A549 (cell line): ENCODE measurements at regions not wholly inside any gene's neighbourhood (a gene's known extent, or its start where the extent isn't known, plus 50 kb on each side); places are given as distances from the start of the nearest gene placed in this dataset.

ENCODE experiments used
- ATAC-seq, 2 experiments: fragments of 200-7000 bp in 1 of 2; fragments of >200 bp in 1 of 2; cut with Nextera tagmentation in 1 of 2; cut with Tn5 transposase in 1 of 2; 3 replicates each; pipeline versions ENCODE4 v1.8.0 to v1.9.1; 2018 to 2020; ENCODE audit warnings: mild to moderate bottlenecking in 1 of 2, moderate library complexity in 1 of 2
- CTCF ChIA-PET: fragments of 300-600 bp; sonication (Branson Sonifier 250); formaldehyde crosslinking; extraction: SDS; loops from one replicate; lab custom pipeline; 2021; ENCODE audit warnings: antibody characterized with exemption, inconsistent platforms; lab: Yijun Ruan, JAX
- POLR2A ChIA-PET: fragments of 350-600 bp; formaldehyde crosslinking; extraction: SDS; loops from one replicate; lab custom pipeline; 2021; ENCODE audit warnings: antibody characterized with exemption, inconsistent platforms; lab: Yijun Ruan, JAX
- DNase-seq, 2 experiments: peaks; one replicate each; pipeline versions ENCODE4 v3.0.0 to v3.0.0-alpha.2; 2011 to 2016; ENCODE audit warnings: low read depth in 1 of 2, low spot score in 1 of 2
- FAIRE-seq: peaks from 2 replicates; lab custom pipeline; 2011; peaks lifted over from hg19 to GRCh38; lab: Jason Lieb, UNC
- H3K27ac ChIP-seq, 2 experiments: fragments of >200 bp; sonication (Bioruptor Twin); formaldehyde crosslinking; 3 replicates each; pipeline ENCODE4 v1.5.1; 2016 to 2017
- H3K4me1 ChIP-seq: fragments of >200 bp; sonication (Bioruptor Twin); formaldehyde crosslinking; 3 replicates; pipeline ENCODE4 v1.6.1; 2016
- H3K4me2 ChIP-seq: fragments of >200 bp; sonication (Bioruptor Twin); formaldehyde crosslinking; 3 replicates; pipeline ENCODE4 v1.6.1; 2016
- H3K4me3 ChIP-seq: fragments of >200 bp; sonication (Bioruptor Twin); formaldehyde crosslinking; 3 replicates; pipeline ENCODE4 v1.5.1; 2016
- H3K9me3 ChIP-seq: fragments of >200 bp; sonication (Bioruptor Twin); formaldehyde crosslinking; 3 replicates; pipeline ENCODE4 v1.6.1; 2016
- BCL3 ChIP-seq: fragments of >200 bp; sonication (Bioruptor Twin); formaldehyde crosslinking; IDR thresholded peaks from 3 replicates; pipeline ENCODE4 v1.6.1; 2016
- BHLHE40 ChIP-seq: IDR thresholded peaks from 2 replicates; pipeline ENCODE4 v1.6.1; 2012; ENCODE audit warnings: low read depth, low read length, inconsistent platforms
- CHD2 ChIP-seq: fragments of 150-350 bp; IDR thresholded peaks from 2 replicates; pipeline ENCODE4 v1.6.1; 2014; ENCODE audit warnings: low read length; ENCODE audit not compliant: partially characterized antibody
- EHMT2 ChIP-seq: fragments of 200-600 bp; sonication (generic); IDR thresholded peaks from 2 replicates; pipeline ENCODE4 v1.6.1; 2016; ENCODE audit warnings: antibody characterized with exemption, low read depth, mild to moderate bottlenecking, moderate library complexity
- ELK1 ChIP-seq: fragments of 150-350 bp; IDR thresholded peaks from 2 replicates; pipeline ENCODE4 v1.6.1; 2014; ENCODE audit warnings: low read depth, mild to moderate bottlenecking, low read length
- EP300 ChIP-seq, 2 experiments: fragments of >200 bp; sonication (Bioruptor Twin); formaldehyde crosslinking; IDR thresholded peaks; 2 replicates in 1 of 2; 3 replicates in 1 of 2; pipeline ENCODE4 v1.6.1; 2016 to 2017
- ESRRA ChIP-seq: fragments of 150-350 bp; IDR thresholded peaks from 2 replicates; pipeline ENCODE4 v1.6.1; 2014; ENCODE audit warnings: mild to moderate bottlenecking, low read length, borderline replicate concordance
- FOXS1 ChIP-seq: fragments of 250-450 bp; sonication (Bioruptor Pico); IDR thresholded peaks from 2 replicates; pipeline ENCODE4 v1.5.0; 2020; ENCODE audit warnings: mild to moderate bottlenecking, moderate library complexity
- HDAC2 ChIP-seq: fragments of 200-600 bp; sonication (generic); IDR thresholded peaks from 2 replicates; pipeline ENCODE4 v1.6.1; 2016
- HEYL ChIP-seq: fragments of 250-450 bp; sonication (Bioruptor Pico); IDR thresholded peaks from 2 replicates; pipeline ENCODE4 v1.8.0; 2021; ENCODE audit warnings: mild to moderate bottlenecking, moderate library complexity
- HMGXB4 ChIP-seq: fragments of 250-450 bp; sonication (Bioruptor Pico); IDR thresholded peaks from 2 replicates; pipeline ENCODE4 v1.5.0; 2021; ENCODE audit warnings: mild to moderate bottlenecking, moderate library complexity, borderline replicate concordance
- HOXA7 ChIP-seq: fragments of 250-450 bp; sonication (Bioruptor Pico); IDR thresholded peaks from 2 replicates; pipeline ENCODE4 v1.5.0; 2020; ENCODE audit warnings: mild to moderate bottlenecking, moderate library complexity
- JUN ChIP-seq, 2 experiments: fragments of >200 bp; sonication (Bioruptor Twin); formaldehyde crosslinking; IDR thresholded peaks; 2 replicates in 1 of 2; 3 replicates in 1 of 2; pipeline ENCODE4 v1.6.1; 2016 to 2017
- JUNB ChIP-seq: fragments of >200 bp; sonication (Bioruptor Twin); formaldehyde crosslinking; IDR thresholded peaks from 2 replicates; pipeline ENCODE4 v1.6.1; 2016
- MAFK ChIP-seq: fragments of 450-650 bp; IDR thresholded peaks from 2 replicates; pipeline ENCODE4 v1.6.1; 2014; ENCODE audit not compliant: partially characterized antibody
- MYC ChIP-seq: IDR thresholded peaks from 2 replicates; pipeline ENCODE4 v1.6.1; 2012; ENCODE audit warnings: mild to moderate bottlenecking, inconsistent platforms, low read length, improper control_type of control experiment, borderline replicate concordance
- NR3C1 ChIP-seq: fragments of >200 bp; sonication (Bioruptor Twin); formaldehyde crosslinking; IDR thresholded peaks from 3 replicates; pipeline ENCODE4 v1.6.1; 2017
- POLR2AphosphoS2 ChIP-seq: conservative IDR thresholded peaks from 2 replicates; pipeline ENCODE4 v1.6.1; 2012; ENCODE audit warnings: low read length, improper control_type of control experiment, inconsistent platforms
- RAD21 ChIP-seq, 2 experiments: fragments of >200 bp in 1 of 2; sonication (Bioruptor Twin) in 1 of 2; formaldehyde crosslinking in 1 of 2; IDR thresholded peaks in 1 of 2; conservative IDR thresholded peaks in 1 of 2; 2 replicates in 1 of 2; 3 replicates in 1 of 2; pipeline ENCODE4 v1.6.1; 2012 to 2018; ENCODE audit warnings: inconsistent platforms in 1 of 2
- RCOR1 ChIP-seq: fragments of 150-350 bp; IDR thresholded peaks from 2 replicates; pipeline ENCODE4 v1.6.1; 2014; ENCODE audit warnings: antibody characterized with exemption, low read length, low read depth
- REST ChIP-seq: fragments of 200-600 bp; sonication (generic); IDR thresholded peaks from 2 replicates; pipeline ENCODE4 v1.6.1; 2016; ENCODE audit warnings: antibody characterized with exemption, mild to moderate bottlenecking, moderate library complexity
- TP53 ChIP-seq: fragments of 250-450 bp; sonication (Bioruptor Pico); IDR thresholded peaks from 2 replicates; pipeline ENCODE4 v1.5.0; 2021; ENCODE audit warnings: mild to moderate bottlenecking, moderate library complexity
- USF2 ChIP-seq: fragments of 450-650 bp; IDR thresholded peaks from 2 replicates; pipeline ENCODE4 v1.6.1; 2014; ENCODE audit warnings: antibody characterized with exemption
- ZC3H11A ChIP-seq: fragments of 450-650 bp; IDR thresholded peaks from 2 replicates; pipeline ENCODE4 v1.6.1; 2014; ENCODE audit warnings: antibody characterized with exemption, mild to moderate bottlenecking
- ZFP36 ChIP-seq: fragments of 450-650 bp; IDR thresholded peaks from 2 replicates; pipeline ENCODE4 v1.6.1; 2014; ENCODE audit warnings: borderline replicate concordance; ENCODE audit not compliant: partially characterized antibody
- ZNF302 ChIP-seq: fragments of 250-450 bp; sonication (Bioruptor Pico); IDR thresholded peaks from 2 replicates; pipeline ENCODE4 v1.9.0; 2021; ENCODE audit warnings: inconsistent platforms, mild to moderate bottlenecking, moderate library complexity
- WGBS: methylation state at CpG from one replicate; pipeline ENCODE4 v1.1.6; 2017; ENCODE audit errors: missing lambda C conversion rate; 5-methylcytosine and 5-hydroxymethylcytosine counted together

GRCh38 chr13:103431856-103432255, 365.6 kb upstream of the SLC10A2 start:
- WGBS = 3% methylated on average over 3 of the region's 3 CpGs
- H3K4me2 ChIP-seq = no peak overlapping the region
- no peak overlapping the region for H3K27ac ChIP-seq
- no peak overlapping the region for H3K4me3 ChIP-seq
- DNase-seq = no peak
- no peak for TF ChIP-seq HOXA7 (CRISPR knock-in tag)
- no peak for TF ChIP-seq RCOR1
- no peak for TF ChIP-seq ZFP36
- TF ChIP-seq ZC3H11A = no peak
- TF ChIP-seq MYC = no peak
- TF ChIP-seq ZNF302 (CRISPR knock-in tag) = no peak
- no peak for TF ChIP-seq POLR2AphosphoS2
- TF ChIP-seq, all 56 proteins: peak for 0
- FAIRE-seq (no peak), ATAC-seq (no peak)
- CTCF ChIA-PET = no interaction called here
- Histone ChIP-seq H3K9me3 (no peaks in the 10 kb centered on the region), H3K4me1 (no peaks in the 10 kb centered on the region)
- POLR2A ChIA-PET = no interaction called here

GRCh38 chr13:103430368-103430767, 364.2 kb upstream of the SLC10A2 start:
- FAIRE-seq = no peak
- Histone ChIP-seq H3K27ac (no peak overlapping the region), H3K4me2 (no peak overlapping the region), H3K4me3 (no peak overlapping the region), H3K4me1 (no peaks in the 10 kb centered on the region), H3K9me3 (no peaks in the 10 kb centered on the region)
- CTCF ChIA-PET = no interaction called here
- TF ChIP-seq BHLHE40 (no peak), HMGXB4 (CRISPR knock-in tag) (no peak), USF2 (no peak), EHMT2 (no peak), RAD21 (conservative IDR thresholded peaks at IDR 0.05 in 1 of 2, IDR thresholded peaks at IDR 0.05 in 1 of 2) (no peak), ESRRA (no peak), JUN (IDR thresholded peaks at IDR 0.05) (no peak), HEYL (no peak), TP53 (no peak), NR3C1 (no peak), MAFK (no peak), JUNB (no peak)
- ATAC-seq = no peak
- POLR2A ChIA-PET = no interaction called here
- no peak for DNase-seq
- 32% methylated on average over 4 of the region's 4 CpGs for WGBS

- WGBS = 15% methylated on average over 4 of the region's 4 CpGs
- POLR2A ChIA-PET = no interaction called here
- no peak overlapping the region for H3K4me3 ChIP-seq
- TF ChIP-seq BHLHE40 = no peak
- TF ChIP-seq RCOR1 = no peak
- no peak for TF ChIP-seq FOXS1
- no peak for TF ChIP-seq HDAC2
- TF ChIP-seq BCL3 = no peak
- no peak for TF ChIP-seq ELK1
- no peak for TF ChIP-seq USF2
- TF ChIP-seq CHD2 = no peak
- TF ChIP-seq EHMT2 = no peak
- no peak for TF ChIP-seq EP300 (IDR thresholded peaks at IDR 0.05)
- TF ChIP-seq REST = no peak
Observed at GRCh38 chr13:103410002-103410401, 343.8 kb upstream of the SLC10A2 start.

More at GRCh38 chr13:103410002-103410401, 343.8 kb upstream of the SLC10A2 start:
- CTCF ChIA-PET = no interaction called here
- Histone ChIP-seq H3K4me2 (no peak overlapping the region), H3K4me1 (no peaks in the 10 kb centered on the region), H3K27ac (no peak overlapping the region), H3K9me3 (no peaks in the 10 kb centered on the region)
- FAIRE-seq (no peak), DNase-seq (no peak), ATAC-seq (no peak)
